ENCODE measurements at regions not wholly inside any gene's neighbourhood (a gene's known extent, or its start where the extent isn't known, plus 50 kb on each side); places are given as distances from the start of the nearest gene placed in this dataset.

GRCh38 chr12:107235600-107235999, 142.3 kb upstream of the CRY1 start:
- no peak for TF ChIP-seq CTCF (conservative IDR thresholded peaks at IDR 0.05 in 1 of 2, IDR thresholded peaks at IDR 0.05 in 1 of 2; ENCODE audit: low read depth in 1 of 2, low read length in 2 of 2)
- TF ChIP-seq EZH2 (IDR thresholded peaks at IDR 0.05; ENCODE audit: low read length, missing control alignments), result no peak
- no peak overlapping the region for H2AFZ ChIP-seq (ENCODE audit: low read length)
- no peaks in the 10 kb centered on the region for H3K36me3 ChIP-seq (ENCODE audit: control insufficient read depth, insufficient read depth, low read length)
- H3K27me3 ChIP-seq (ENCODE audit: control insufficient read depth, insufficient read depth, low read length), result no peaks in the 10 kb centered on the region
- no peaks in the 10 kb centered on the region for H3K4me1 ChIP-seq (ENCODE audit: control insufficient read depth, extremely low read depth, insufficient read depth, low read length)
- H3K9me3 ChIP-seq (ENCODE audit: control insufficient read depth, insufficient read depth, low read depth, low read length), result no peaks in the 10 kb centered on the region
- no peaks in the 10 kb centered on the region for H3K79me2 ChIP-seq (ENCODE audit: control insufficient read depth, insufficient read depth, low read length)
- no peak overlapping the region for H3K4me3 ChIP-seq (replicated peaks in 1 of 4; ENCODE audit: control extremely low read depth in 1 of 4, insufficient read depth in 1 of 4, low read depth in 3 of 4, low read length in 4 of 4)
- no peak overlapping the region for H3K4me2 ChIP-seq (ENCODE audit: extremely low read depth, insufficient read depth, low read length)
- H3K27ac ChIP-seq (ENCODE audit: insufficient read depth, low read length), result no peak overlapping the region
- DNase-seq (ENCODE audit: low read depth in 2 of 2), result no peak
- H3K9ac ChIP-seq (ENCODE audit: insufficient read depth, low read length), result no peak overlapping the region
- no peaks in the 10 kb centered on the region for H4K20me1 ChIP-seq (ENCODE audit: control insufficient read depth, extremely low read depth, insufficient read depth, low read length)

GRCh38 chr12:107236824-107237511, 143.6 kb upstream of the CRY1 start:
- DNase-seq (ENCODE audit: low read depth in 2 of 2), result peak in 1 of 2 donors; percentile 80
- TF ChIP-seq CTCF (conservative IDR thresholded peaks at IDR 0.05 in 1 of 2, IDR thresholded peaks at IDR 0.05 in 1 of 2; ENCODE audit: low read depth in 1 of 2, low read length in 2 of 2) (no peak), EZH2 (IDR thresholded peaks at IDR 0.05; ENCODE audit: low read length, missing control alignments) (no peak)
- Histone ChIP-seq H3K4me2 (ENCODE audit: extremely low read depth, insufficient read depth, low read length) (no peak overlapping the region), H3K79me2 (ENCODE audit: control insufficient read depth, insufficient read depth, low read length) (no peaks in the 10 kb centered on the region), H3K4me1 (ENCODE audit: control insufficient read depth, extremely low read depth, insufficient read depth, low read length) (no peaks in the 10 kb centered on the region), H3K36me3 (ENCODE audit: control insufficient read depth, insufficient read depth, low read length) (no peaks in the 10 kb centered on the region), H3K27ac (ENCODE audit: insufficient read depth, low read length) (no peak overlapping the region), H3K4me3 (replicated peaks in 1 of 4; ENCODE audit: control extremely low read depth in 1 of 4, insufficient read depth in 1 of 4, low read depth in 3 of 4, low read length in 4 of 4) (no peak overlapping the region), H3K27me3 (ENCODE audit: control insufficient read depth, insufficient read depth, low read length) (no peaks in the 10 kb centered on the region), H3K9me3 (ENCODE audit: control insufficient read depth, insufficient read depth, low read depth, low read length) (no peaks in the 10 kb centered on the region), H4K20me1 (ENCODE audit: control insufficient read depth, extremely low read depth, insufficient read depth, low read length) (no peaks in the 10 kb centered on the region), H2AFZ (ENCODE audit: low read length) (no peak overlapping the region), H3K9ac (ENCODE audit: insufficient read depth, low read length) (no peak overlapping the region)

GRCh38 chr12:107238296-107238695, 144.9 kb upstream of the CRY1 start:
- Histone ChIP-seq H3K36me3 (ENCODE audit: control insufficient read depth, insufficient read depth, low read length) (no peaks in the 10 kb centered on the region), H3K4me2 (ENCODE audit: extremely low read depth, insufficient read depth, low read length) (no peak overlapping the region), H3K9me3 (ENCODE audit: control insufficient read depth, insufficient read depth, low read depth, low read length) (no peaks in the 10 kb centered on the region), H3K27ac (ENCODE audit: insufficient read depth, low read length) (no peak overlapping the region), H3K4me3 (replicated peaks in 1 of 4; ENCODE audit: control extremely low read depth in 1 of 4, insufficient read depth in 1 of 4, low read depth in 3 of 4, low read length in 4 of 4) (no peak overlapping the region), H3K79me2 (ENCODE audit: control insufficient read depth, insufficient read depth, low read length) (no peaks in the 10 kb centered on the region), H3K9ac (ENCODE audit: insufficient read depth, low read length) (no peak overlapping the region), H3K27me3 (ENCODE audit: control insufficient read depth, insufficient read depth, low read length) (no peaks in the 10 kb centered on the region), H2AFZ (ENCODE audit: low read length) (no peak overlapping the region), H3K4me1 (ENCODE audit: control insufficient read depth, extremely low read depth, insufficient read depth, low read length) (no peaks in the 10 kb centered on the region), H4K20me1 (ENCODE audit: control insufficient read depth, extremely low read depth, insufficient read depth, low read length) (no peaks in the 10 kb centered on the region)
- DNase-seq (ENCODE audit: low read depth in 2 of 2), result peak in 1 of 2 donors; percentile 78
- TF ChIP-seq CTCF (conservative IDR thresholded peaks at IDR 0.05 in 1 of 2, IDR thresholded peaks at IDR 0.05 in 1 of 2; ENCODE audit: low read depth in 1 of 2, low read length in 2 of 2) (no peak), EZH2 (IDR thresholded peaks at IDR 0.05; ENCODE audit: low read length, missing control alignments) (no peak)

All from fibroblast of lung (primary cell).